ENCODE measurements at regions not wholly inside any gene's neighbourhood (a gene's known extent, or its start where the extent isn't known, plus 50 kb on each side); places are given as distances from the start of the nearest gene placed in this dataset.

DNA sequence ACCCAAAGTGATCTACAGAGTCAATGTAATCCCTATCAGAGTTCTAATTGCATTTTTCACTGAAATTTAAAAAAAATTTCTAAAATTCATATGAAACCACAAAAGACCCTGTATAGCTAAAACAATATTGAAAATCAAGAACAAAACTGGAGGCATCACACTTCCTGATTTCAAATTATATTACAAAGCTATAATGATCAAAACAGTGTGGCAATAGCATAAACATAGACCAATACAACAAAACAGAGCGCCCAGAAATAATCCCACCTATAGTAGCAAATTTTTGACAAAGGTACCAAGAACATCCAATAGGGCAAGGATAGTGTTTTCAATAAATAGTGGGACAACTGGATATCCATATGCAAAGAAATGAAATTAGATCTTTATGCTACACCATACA lies 59.4 kb upstream of the PRKG2 start:
- TF ChIP-seq RAD21 (IDR thresholded peaks at IDR 0.05; ENCODE audit: low read depth) = no peak
- no peak for TF ChIP-seq EP300 (IDR thresholded peaks at IDR 0.05; ENCODE audit: borderline replicate concordance)
- no peak for TF ChIP-seq TEAD4 (IDR thresholded peaks at IDR 0.05)
- TF ChIP-seq, protein P1, sequence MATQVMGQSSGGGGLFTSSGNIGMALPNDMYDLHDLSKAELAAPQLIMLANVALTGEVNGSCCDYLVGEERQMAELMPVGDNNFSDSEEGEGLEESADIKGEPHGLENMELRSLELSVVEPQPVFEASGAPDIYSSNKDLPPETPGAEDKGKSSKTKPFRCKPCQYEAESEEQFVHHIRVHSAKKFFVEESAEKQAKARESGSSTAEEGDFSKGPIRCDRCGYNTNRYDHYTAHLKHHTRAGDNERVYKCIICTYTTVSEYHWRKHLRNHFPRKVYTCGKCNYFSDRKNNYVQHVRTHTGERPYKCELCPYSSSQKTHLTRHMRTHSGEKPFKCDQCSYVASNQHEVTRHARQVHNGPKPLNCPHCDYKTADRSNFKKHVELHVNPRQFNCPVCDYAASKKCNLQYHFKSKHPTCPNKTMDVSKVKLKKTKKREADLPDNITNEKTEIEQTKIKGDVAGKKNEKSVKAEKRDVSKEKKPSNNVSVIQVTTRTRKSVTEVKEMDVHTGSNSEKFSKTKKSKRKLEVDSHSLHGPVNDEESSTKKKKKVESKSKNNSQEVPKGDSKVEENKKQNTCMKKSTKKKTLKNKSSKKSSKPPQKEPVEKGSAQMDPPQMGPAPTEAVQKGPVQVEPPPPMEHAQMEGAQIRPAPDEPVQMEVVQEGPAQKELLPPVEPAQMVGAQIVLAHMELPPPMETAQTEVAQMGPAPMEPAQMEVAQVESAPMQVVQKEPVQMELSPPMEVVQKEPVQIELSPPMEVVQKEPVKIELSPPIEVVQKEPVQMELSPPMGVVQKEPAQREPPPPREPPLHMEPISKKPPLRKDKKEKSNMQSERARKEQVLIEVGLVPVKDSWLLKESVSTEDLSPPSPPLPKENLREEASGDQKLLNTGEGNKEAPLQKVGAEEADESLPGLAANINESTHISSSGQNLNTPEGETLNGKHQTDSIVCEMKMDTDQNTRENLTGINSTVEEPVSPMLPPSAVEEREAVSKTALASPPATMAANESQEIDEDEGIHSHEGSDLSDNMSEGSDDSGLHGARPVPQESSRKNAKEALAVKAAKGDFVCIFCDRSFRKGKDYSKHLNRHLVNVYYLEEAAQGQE (IDR thresholded peaks at IDR 0.05; ENCODE audit: low read depth) = no peak
- no peak for TF ChIP-seq YY1 (IDR thresholded peaks at IDR 0.05; ENCODE audit: low read depth)
- TF ChIP-seq, protein P2, sequence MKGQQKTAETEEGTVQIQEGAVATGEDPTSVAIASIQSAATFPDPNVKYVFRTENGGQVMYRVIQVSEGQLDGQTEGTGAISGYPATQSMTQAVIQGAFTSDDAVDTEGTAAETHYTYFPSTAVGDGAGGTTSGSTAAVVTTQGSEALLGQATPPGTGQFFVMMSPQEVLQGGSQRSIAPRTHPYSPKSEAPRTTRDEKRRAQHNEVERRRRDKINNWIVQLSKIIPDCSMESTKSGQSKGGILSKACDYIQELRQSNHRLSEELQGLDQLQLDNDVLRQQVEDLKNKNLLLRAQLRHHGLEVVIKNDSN (IDR thresholded peaks at IDR 0.05) = no peak
- no peak for TF ChIP-seq CEBPB (IDR thresholded peaks at IDR 0.05)
- no peak for TF ChIP-seq NFIC (IDR thresholded peaks at IDR 0.05)
- no peak for TF ChIP-seq FOXM1 (IDR thresholded peaks at IDR 0.05; ENCODE audit: borderline replicate concordance, low read depth)
- no peak for TF ChIP-seq TAF1 (IDR thresholded peaks at IDR 0.05; ENCODE audit: low read depth)
- TF ChIP-seq, protein P3, sequence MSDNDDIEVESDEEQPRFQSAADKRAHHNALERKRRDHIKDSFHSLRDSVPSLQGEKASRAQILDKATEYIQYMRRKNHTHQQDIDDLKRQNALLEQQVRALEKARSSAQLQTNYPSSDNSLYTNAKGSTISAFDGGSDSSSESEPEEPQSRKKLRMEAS (IDR thresholded peaks at IDR 0.05) = no peak
- no peak for TF ChIP-seq CREB1 (IDR thresholded peaks at IDR 0.05; ENCODE audit: low read depth)

Data from Ishikawa (cell line).